ENCODE measurements at regions not wholly inside any gene's neighbourhood (a gene's known extent, or its start where the extent isn't known, plus 50 kb on each side); places are given as distances from the start of the nearest gene placed in this dataset.

DNA sequence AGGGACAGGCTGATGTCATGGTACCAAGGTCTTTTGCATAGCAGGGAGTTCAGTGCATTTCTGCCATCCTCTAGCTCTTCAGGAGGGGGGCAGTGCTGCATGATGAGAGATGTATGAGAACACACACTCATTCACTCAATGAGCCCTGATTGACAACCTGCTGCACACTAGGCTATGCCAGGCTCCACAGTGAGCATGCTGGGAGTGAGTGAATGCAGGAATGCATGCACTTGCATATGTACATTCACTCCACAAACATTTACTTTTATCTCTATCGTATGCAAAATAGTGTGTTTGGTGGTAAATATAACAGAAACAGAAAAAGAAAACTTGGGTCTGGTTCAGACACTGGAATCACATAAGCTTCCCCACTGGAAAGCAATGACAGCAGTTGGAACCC lies 374.1 kb upstream of the C16orf82 start:
- no peak for DNase-seq
- Histone ChIP-seq H3K36me3 (no peaks in the 10 kb centered on the region), H3K4me1 (no peaks in the 10 kb centered on the region), H3K9ac (ENCODE audit: low read depth in 2 of 2, low read length in 2 of 2) (no peak overlapping the region), H3K27ac (no peak overlapping the region), H3K9me3 (no peaks in the 10 kb centered on the region), H3K27me3 (no peaks in the 10 kb centered on the region), H3K4me3 (no peak overlapping the region)
- TF ChIP-seq, protein P1, sequence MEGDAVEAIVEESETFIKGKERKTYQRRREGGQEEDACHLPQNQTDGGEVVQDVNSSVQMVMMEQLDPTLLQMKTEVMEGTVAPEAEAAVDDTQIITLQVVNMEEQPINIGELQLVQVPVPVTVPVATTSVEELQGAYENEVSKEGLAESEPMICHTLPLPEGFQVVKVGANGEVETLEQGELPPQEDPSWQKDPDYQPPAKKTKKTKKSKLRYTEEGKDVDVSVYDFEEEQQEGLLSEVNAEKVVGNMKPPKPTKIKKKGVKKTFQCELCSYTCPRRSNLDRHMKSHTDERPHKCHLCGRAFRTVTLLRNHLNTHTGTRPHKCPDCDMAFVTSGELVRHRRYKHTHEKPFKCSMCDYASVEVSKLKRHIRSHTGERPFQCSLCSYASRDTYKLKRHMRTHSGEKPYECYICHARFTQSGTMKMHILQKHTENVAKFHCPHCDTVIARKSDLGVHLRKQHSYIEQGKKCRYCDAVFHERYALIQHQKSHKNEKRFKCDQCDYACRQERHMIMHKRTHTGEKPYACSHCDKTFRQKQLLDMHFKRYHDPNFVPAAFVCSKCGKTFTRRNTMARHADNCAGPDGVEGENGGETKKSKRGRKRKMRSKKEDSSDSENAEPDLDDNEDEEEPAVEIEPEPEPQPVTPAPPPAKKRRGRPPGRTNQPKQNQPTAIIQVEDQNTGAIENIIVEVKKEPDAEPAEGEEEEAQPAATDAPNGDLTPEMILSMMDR (IDR thresholded peaks at IDR 0.05), result no peak
- intact Hi-C loops (cut with DNase I), result no loop called here

DNA sequence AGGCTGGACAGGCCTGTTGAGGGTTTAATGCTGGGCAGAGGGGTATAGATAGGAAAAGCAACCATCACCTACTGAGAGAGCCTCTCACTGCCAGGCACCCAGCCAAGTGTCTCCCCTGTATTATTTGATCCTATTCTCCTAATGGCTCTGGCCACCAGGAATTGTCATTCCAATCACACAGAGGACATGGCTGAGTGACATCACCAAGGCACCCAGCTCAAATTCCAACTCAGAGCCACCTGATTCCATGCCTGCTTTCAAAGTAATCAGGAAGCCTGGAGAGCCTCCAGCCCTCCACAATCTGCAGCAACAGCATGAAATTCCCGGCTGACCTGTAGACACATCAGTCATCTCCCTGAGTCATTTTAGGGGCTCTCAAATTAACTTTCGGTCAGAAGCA lies 368.9 kb upstream of the C16orf82 start:
- intact Hi-C loops (cut with DNase I), result no loop called here
- Histone ChIP-seq H3K27me3 (no peaks in the 10 kb centered on the region), H3K4me1 (no peaks in the 10 kb centered on the region), H3K9ac (ENCODE audit: low read depth in 2 of 2, low read length in 2 of 2) (no peak overlapping the region), H3K27ac (no peak overlapping the region), H3K9me3 (no peaks in the 10 kb centered on the region), H3K4me3 (no peak overlapping the region), H3K36me3 (no peaks in the 10 kb centered on the region)
- no peak for DNase-seq
- TF ChIP-seq, protein P1 (IDR thresholded peaks at IDR 0.05), result no peak

DNA sequence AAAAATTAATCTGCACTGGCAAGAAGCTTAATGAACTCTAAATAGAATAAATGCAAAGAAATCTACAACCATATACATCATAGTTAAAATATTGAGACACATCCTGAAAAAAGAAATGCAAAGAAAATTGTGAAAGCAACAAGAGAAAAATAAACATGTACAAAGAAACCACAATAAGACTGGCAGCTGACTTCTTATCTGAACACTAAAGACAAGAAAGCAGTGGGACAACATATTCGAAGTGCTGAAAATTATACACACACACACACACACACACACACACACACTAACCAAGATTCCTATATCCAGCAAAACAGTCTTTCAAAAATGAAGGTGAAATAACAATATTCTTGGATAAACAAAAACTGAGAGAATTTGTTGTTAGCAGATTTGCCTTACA lies 366.5 kb upstream of the C16orf82 start:
- H3K9ac ChIP-seq (ENCODE audit: low read depth in 2 of 2, low read length in 2 of 2), result no peak overlapping the region
- intact Hi-C loops (cut with DNase I), result no loop called here
- H3K4me3 ChIP-seq, result no peak overlapping the region
- no peaks in the 10 kb centered on the region for H3K27me3 ChIP-seq
- H3K4me1 ChIP-seq, result no peaks in the 10 kb centered on the region
- H3K27ac ChIP-seq, result no peak overlapping the region
- no peaks in the 10 kb centered on the region for H3K9me3 ChIP-seq
- DNase-seq, result no peak
- TF ChIP-seq, protein P1 (IDR thresholded peaks at IDR 0.05), result no peak
- no peaks in the 10 kb centered on the region for H3K36me3 ChIP-seq

DNA sequence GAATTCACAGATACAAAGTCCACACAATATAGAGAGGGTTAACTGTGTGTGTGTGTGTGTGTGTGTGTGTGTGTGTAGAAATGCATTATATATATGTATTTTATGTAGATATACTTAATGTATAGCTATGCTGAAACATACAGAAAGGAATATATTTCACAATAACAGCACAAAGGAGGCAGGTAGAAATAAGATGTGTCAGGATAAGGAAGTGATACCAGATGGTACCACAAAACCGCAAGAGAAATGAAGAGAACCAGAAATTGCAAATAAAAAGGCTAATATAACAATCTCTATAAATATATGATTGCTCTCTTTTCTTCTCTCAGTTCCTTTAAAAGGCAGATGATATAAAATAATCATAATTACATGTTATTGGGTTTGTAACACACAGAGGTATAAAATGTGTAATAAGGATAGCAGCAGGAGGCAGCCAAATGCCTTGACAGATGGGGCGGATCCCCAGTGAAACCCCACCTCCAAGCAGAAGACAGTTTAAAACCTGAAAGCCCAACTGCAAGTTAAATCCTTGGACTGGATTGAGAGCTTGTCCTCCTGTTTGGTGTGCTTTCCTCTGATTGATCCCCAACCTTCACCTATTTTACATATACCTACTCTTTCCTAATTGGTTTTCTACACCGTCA lies 365.4 kb upstream of the C16orf82 start:
- no peak overlapping the region for H3K4me3 ChIP-seq
- TF ChIP-seq, protein P1 (IDR thresholded peaks at IDR 0.05), result no peak
- intact Hi-C loops (cut with DNase I), result no loop called here
- no peak overlapping the region for H3K9ac ChIP-seq (ENCODE audit: low read depth in 2 of 2, low read length in 2 of 2)
- H3K4me1 ChIP-seq, result no peaks in the 10 kb centered on the region
- H3K27ac ChIP-seq, result no peak overlapping the region
- H3K9me3 ChIP-seq, result no peaks in the 10 kb centered on the region
- no peak for DNase-seq
- H3K27me3 ChIP-seq, result no peaks in the 10 kb centered on the region
- H3K36me3 ChIP-seq, result no peaks in the 10 kb centered on the region

DNA sequence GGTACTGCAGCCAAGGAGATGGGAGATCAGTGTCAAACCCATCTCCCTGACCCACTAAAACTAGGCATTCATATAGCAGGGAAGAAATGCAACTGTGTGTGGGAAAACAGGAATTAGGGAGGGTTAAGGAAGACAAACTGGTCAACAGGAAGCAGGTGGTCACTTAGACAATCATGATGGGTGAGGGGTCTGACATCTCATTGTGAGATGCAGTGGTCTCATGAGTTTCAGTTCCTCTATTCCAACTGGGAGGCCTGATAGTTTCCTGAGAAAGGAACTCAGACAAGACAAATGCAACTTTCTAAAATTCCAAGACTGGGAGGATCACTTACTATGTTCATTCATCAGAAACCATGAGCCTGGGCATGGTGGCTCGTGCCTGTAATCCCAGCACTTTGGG lies 361.4 kb upstream of the C16orf82 start:
- H3K9ac ChIP-seq (ENCODE audit: low read depth in 2 of 2, low read length in 2 of 2), result no peak overlapping the region
- no peaks in the 10 kb centered on the region for H3K9me3 ChIP-seq
- H3K4me3 ChIP-seq, result no peak overlapping the region
- H3K27me3 ChIP-seq, result no peaks in the 10 kb centered on the region
- no peak for DNase-seq
- TF ChIP-seq, protein P1 (IDR thresholded peaks at IDR 0.05), result no peak
- intact Hi-C loops (cut with DNase I), result no loop called here
- H3K4me1 ChIP-seq, result no peaks in the 10 kb centered on the region
- no peak overlapping the region for H3K27ac ChIP-seq
- H3K36me3 ChIP-seq, result no peaks in the 10 kb centered on the region
